WTC11 (cell line): ENCODE measurements at regions not wholly inside any gene's neighbourhood (a gene's known extent, or its start where the extent isn't known, plus 50 kb on each side); places are given as distances from the start of the nearest gene placed in this dataset.

Experiments
- ATF2 ChIP-seq: sonication (generic); formaldehyde crosslinking; IDR thresholded peaks from 2 replicates; pipeline ENCODE4 v1.8.1; 2022; ENCODE audit warnings: low read depth, missing genetic modification reagents, borderline replicate concordance
- CTCF ChIP-seq: fragments of 200-600 bp; IDR thresholded peaks from 2 replicates; pipeline ENCODE4 v1.8.0; 2022; ENCODE audit warnings: antibody characterized with exemption
- FOXP4 ChIP-seq: sonication (generic); formaldehyde crosslinking; IDR thresholded peaks from 2 replicates; pipeline ENCODE4 v1.8.0; 2022; ENCODE audit warnings: mild to moderate bottlenecking, missing genetic modification reagents
- KAT7 ChIP-seq: sonication (generic); formaldehyde crosslinking; IDR thresholded peaks from 2 replicates; pipeline ENCODE4 v1.8.1; 2023; ENCODE audit warnings: missing genetic modification reagents, mild to moderate bottlenecking, borderline replicate concordance
- USF2 ChIP-seq: sonication (generic); formaldehyde crosslinking; IDR thresholded peaks from 2 replicates; pipeline ENCODE4 v1.8.1; 2023; ENCODE audit warnings: mild to moderate bottlenecking, missing genetic modification reagents, moderate library complexity
- ZMAT4 ChIP-seq: fragments of 250-450 bp; sonication (Bioruptor Pico); IDR thresholded peaks from 2 replicates; pipeline ENCODE4 v1.9.0; 2021; ENCODE audit warnings: mild to moderate bottlenecking
- ZNF423 ChIP-seq: fragments of 250-450 bp; sonication (Bioruptor Pico); IDR thresholded peaks from 2 replicates; pipeline ENCODE4 v2.1.2; 2022; ENCODE audit warnings: mild to moderate bottlenecking, moderate library complexity

- no peak for TF ChIP-seq FOXP4
- TF ChIP-seq CTCF, result no peak
- no peak for TF ChIP-seq ATF2
- no peak for TF ChIP-seq KAT7 (CRISPR knock-in tag)
- no peak for TF ChIP-seq ZMAT4 (CRISPR knock-in tag)
- no peak for TF ChIP-seq USF2 (CRISPR knock-in tag)
- no peak for TF ChIP-seq ZNF423 (CRISPR knock-in tag)
These were observed 102.9 kb downstream of the FAM204A start for GRCh38 chr10:118239236-118239630.
